Activated CD4-positive, alpha-beta T cell treated with anti-CD3 and anti-CD28 coated beads, Interleukin-2, Interleukin-6, amounts not matched to agents 100 ng/mL and 50 ng/mL, durations not matched to agents 16 hours and 8 hours (primary cell): ENCODE measurements at regions not wholly inside any gene's neighbourhood (a gene's known extent, or its start where the extent isn't known, plus 50 kb on each side); places are given as distances from the start of the nearest gene placed in this dataset.

Source experiments
- DNase-seq: peaks from one replicate; pipeline ENCODE4 v3.0.0-alpha.2; 2020

GRCh38 chr2:230643576-230644291, 68.9 kb upstream of the CAB39 start:
- peak; percentile 72 for DNase-seq

- DNase-seq = no peak
Observed at GRCh38 chr2:230644356-230644935, 68.2 kb upstream of the CAB39 start.

GRCh38 chr2:230648356-230648755, 64.3 kb upstream of the CAB39 start:
- DNase-seq = no peak

- DNase-seq = no peak
Observed at GRCh38 chr2:230650585-230651137, 62.0 kb upstream of the CAB39 start.

- no peak for DNase-seq
Observed at GRCh38 chr2:230654057-230654456, 58.6 kb upstream of the CAB39 start.

GRCh38 chr2:230657462-230657861, 55.2 kb upstream of the CAB39 start:
- DNase-seq = peak; percentile 34

GRCh38 chr2:230657906-230658305, 54.7 kb upstream of the CAB39 start:
- peak; percentile 28 for DNase-seq

- DNase-seq = no peak
Observed at GRCh38 chr2:230658577-230658876, 54.1 kb upstream of the CAB39 start.

- peak; percentile 94 for DNase-seq
Observed at GRCh38 chr2:230658877-230659652, 53.6 kb upstream of the CAB39 start.

- DNase-seq = peak; percentile 93
Observed at GRCh38 chr2:230660294-230661060, 52.2 kb upstream of the CAB39 start.

- peak; percentile 95 for DNase-seq
Observed at GRCh38 chr2:230661072-230661957, 51.3 kb upstream of the CAB39 start.
